ENCODE measurements at regions not wholly inside any gene's neighbourhood (a gene's known extent, or its start where the extent isn't known, plus 50 kb on each side); places are given as distances from the start of the nearest gene placed in this dataset.

DNA sequence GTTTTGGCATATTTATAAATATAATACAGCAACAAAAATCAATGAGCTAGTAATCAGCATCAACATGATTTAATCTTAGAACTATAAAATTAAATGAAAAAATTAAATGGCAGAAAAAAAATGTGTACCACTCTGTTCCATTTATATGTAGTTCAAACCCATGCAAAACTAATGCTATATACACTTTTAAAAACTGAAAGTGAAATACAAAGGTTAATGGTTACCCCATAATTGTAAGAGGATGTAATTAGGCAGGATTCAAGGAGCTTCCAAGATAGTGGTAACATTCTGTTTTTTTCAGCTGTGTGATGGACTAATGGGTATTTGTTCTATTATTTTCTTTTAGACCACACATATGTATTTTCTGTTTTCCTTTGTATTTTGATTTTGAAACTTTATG is 492.1 kb downstream of the UTRN start:
- H3K9ac ChIP-seq (replicated peaks in 1 of 4; ENCODE audit: extremely low read depth in 1 of 4, low read depth in 3 of 4, low read length in 3 of 4): no peak overlapping the region
- H2BK120ac ChIP-seq (replicated peaks; ENCODE audit: low read depth, low read length): no peak overlapping the region
- ChIA-PET POLR2A (ENCODE audit: partially characterized antibody) (no interaction called here), CTCF (ENCODE audit: partially characterized antibody) (interaction anchor here (1.2 to 3.2 kb wide), 4 partner anchors 13 to 211 kb away, joined by 3 to 23 read pairs (median 3); no protein-coding TSS in a partner anchor)
- H3K79me2 ChIP-seq (ENCODE audit: control insufficient read depth in 1 of 2, insufficient read depth in 2 of 2, low read length in 2 of 2): no peaks in the 10 kb centered on the region
- no peak overlapping the region for H3K4me2 ChIP-seq (ENCODE audit: insufficient read depth in 1 of 2, low read depth in 2 of 2, low read length in 2 of 2)
- FAIRE-seq (no peak), DNase-seq (ENCODE audit: low read depth in 1 of 2, low spot score in 2 of 2) (no peak)
- H3K27ac ChIP-seq (ENCODE audit: low read depth, low read length): no peak overlapping the region
- H2AFZ ChIP-seq (ENCODE audit: low read length): no peak overlapping the region
- no peaks in the 10 kb centered on the region for H3K9me3 ChIP-seq (ENCODE audit: insufficient read depth in 2 of 2, low read depth in 1 of 2, low read length in 1 of 2)
- no peaks in the 10 kb centered on the region for H3K27me3 ChIP-seq (replicated peaks in 1 of 4; ENCODE audit: control insufficient read depth in 3 of 4, extremely low read depth in 1 of 4, insufficient read depth in 3 of 4, low read length in 3 of 4)
- no peak overlapping the region for H4K8ac ChIP-seq (ENCODE audit: extremely low read depth, insufficient read depth, low read length)
- no peak overlapping the region for H3K18ac ChIP-seq (ENCODE audit: extremely low read depth, low read length)
- no peak overlapping the region for H3K4ac ChIP-seq (replicated peaks; ENCODE audit: insufficient read length, low read depth, low read length)
- H3K79me1 ChIP-seq (ENCODE audit: low read depth, low read length): no peaks in the 10 kb centered on the region
- no peak overlapping the region for H2BK5ac ChIP-seq (ENCODE audit: low read depth, low read length)
- no peak overlapping the region for H4K5ac ChIP-seq (ENCODE audit: insufficient read length, low read depth, low read length)
- H2BK20ac ChIP-seq (ENCODE audit: low read length): no peak overlapping the region
- no peaks in the 10 kb centered on the region; the same call in 1 of the 2 replicates for H3K23me2 ChIP-seq (ENCODE audit: low read depth, low read length)
- no peaks in the 10 kb centered on the region for H4K20me1 ChIP-seq (replicated peaks in 1 of 2; ENCODE audit: control insufficient read depth in 1 of 2, insufficient read depth in 2 of 2, low read length in 2 of 2)
- H3K14ac ChIP-seq (ENCODE audit: insufficient read length): no peak overlapping the region
- TF ChIP-seq BACH1 (IDR thresholded peaks at IDR 0.05; ENCODE audit: low read length) (no peak), HDAC6 (IDR thresholded peaks at IDR 0.05; ENCODE audit: low read depth, low read length) (no peak), RNF2 (IDR thresholded peaks at IDR 0.05; ENCODE audit: borderline replicate concordance, low read depth, low read length, missing control alignments, poor library complexity, severe bottlenecking) (no peak), JUND (IDR thresholded peaks at IDR 0.05; ENCODE audit: low read length) (no peak)
- no peak overlapping the region for H3K4me3 ChIP-seq (ENCODE audit: extremely low read depth in 1 of 4, insufficient read depth in 2 of 4, low read depth in 3 of 4, low read length in 4 of 4)
- H2BK12ac ChIP-seq (ENCODE audit: low read depth, low read length): no peak overlapping the region
- H3K56ac ChIP-seq (replicated peaks; ENCODE audit: insufficient read length, low read depth, low read length): no peak overlapping the region
- peaks cover 0 to 21% (median 2%) of the 10 kb centered on the region in 4 experiments; a peak in 4 of 8 replicates for H3K36me3 ChIP-seq (ENCODE audit: control insufficient read depth in 2 of 4, insufficient read depth in 4 of 4, low read length in 3 of 4)
- H2BK15ac ChIP-seq (ENCODE audit: low read length): no peak overlapping the region
- no peak overlapping the region for H3K23ac ChIP-seq (ENCODE audit: insufficient read length)
- peaks cover 0 to 2% (median 0%) of the 10 kb centered on the region in 4 experiments; a peak in 4 of 7 replicates for H3K4me1 ChIP-seq (replicated peaks in 1 of 4; ENCODE audit: control insufficient read depth in 3 of 4, insufficient read depth in 4 of 4, low read length in 3 of 4)
- no peak overlapping the region for H2AK5ac ChIP-seq (ENCODE audit: low read depth, low read length)
- no peak overlapping the region for H4K91ac ChIP-seq (replicated peaks; ENCODE audit: insufficient read length, low read length)

All from H1 (cell line).